ENCODE measurements at regions not wholly inside any gene's neighbourhood (a gene's known extent, or its start where the extent isn't known, plus 50 kb on each side); places are given as distances from the start of the nearest gene placed in this dataset.

DNA sequence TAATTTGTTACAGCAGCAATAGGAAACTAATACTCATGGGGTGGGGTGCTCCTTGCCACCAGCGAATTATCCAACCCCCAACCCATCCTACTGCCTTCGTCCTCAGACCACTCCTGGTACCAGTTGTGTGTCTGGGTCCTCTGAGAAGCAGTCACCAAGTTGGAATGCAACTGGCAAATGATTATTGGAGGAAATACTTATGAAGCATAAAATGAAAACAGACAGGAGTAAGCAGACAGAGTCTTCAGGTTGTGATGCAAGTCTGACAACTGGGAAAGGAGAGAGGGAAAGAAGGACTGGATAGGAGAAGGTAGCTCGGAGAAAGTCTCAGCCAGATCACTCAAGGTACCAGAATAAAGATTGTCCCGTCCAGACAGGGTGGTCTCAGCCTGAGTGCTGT, 181.1 kb upstream of the ARID2 start:
- TF ChIP-seq, protein P1, sequence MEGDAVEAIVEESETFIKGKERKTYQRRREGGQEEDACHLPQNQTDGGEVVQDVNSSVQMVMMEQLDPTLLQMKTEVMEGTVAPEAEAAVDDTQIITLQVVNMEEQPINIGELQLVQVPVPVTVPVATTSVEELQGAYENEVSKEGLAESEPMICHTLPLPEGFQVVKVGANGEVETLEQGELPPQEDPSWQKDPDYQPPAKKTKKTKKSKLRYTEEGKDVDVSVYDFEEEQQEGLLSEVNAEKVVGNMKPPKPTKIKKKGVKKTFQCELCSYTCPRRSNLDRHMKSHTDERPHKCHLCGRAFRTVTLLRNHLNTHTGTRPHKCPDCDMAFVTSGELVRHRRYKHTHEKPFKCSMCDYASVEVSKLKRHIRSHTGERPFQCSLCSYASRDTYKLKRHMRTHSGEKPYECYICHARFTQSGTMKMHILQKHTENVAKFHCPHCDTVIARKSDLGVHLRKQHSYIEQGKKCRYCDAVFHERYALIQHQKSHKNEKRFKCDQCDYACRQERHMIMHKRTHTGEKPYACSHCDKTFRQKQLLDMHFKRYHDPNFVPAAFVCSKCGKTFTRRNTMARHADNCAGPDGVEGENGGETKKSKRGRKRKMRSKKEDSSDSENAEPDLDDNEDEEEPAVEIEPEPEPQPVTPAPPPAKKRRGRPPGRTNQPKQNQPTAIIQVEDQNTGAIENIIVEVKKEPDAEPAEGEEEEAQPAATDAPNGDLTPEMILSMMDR (IDR thresholded peaks at IDR 0.05) = no peak
- TF ChIP-seq POLR2A (IDR thresholded peaks at IDR 0.05) = no peak
